GM12878 (cell line): ENCODE measurements at regions not wholly inside any gene's neighbourhood (a gene's known extent, or its start where the extent isn't known, plus 50 kb on each side); places are given as distances from the start of the nearest gene placed in this dataset.

Experiments used
- CTCF ChIP-seq, 3 experiments: IDR thresholded peaks in 2 of 3; conservative IDR thresholded peaks in 1 of 3; 2 replicates each; pipeline ENCODE4 v1.5.1; 2011; ENCODE audit warnings: low read depth in 3 of 3, low read length in 3 of 3, mild to moderate bottlenecking in 3 of 3, control low read depth in 2 of 3, moderate library complexity in 2 of 3, inconsistent platforms in 1 of 3, mixed read lengths in 1 of 3; ENCODE audit not compliant: control insufficient read depth in 2 of 3, insufficient read depth in 1 of 3; ENCODE audit errors: extremely low read depth in 1 of 3
- JUND ChIP-seq: IDR thresholded peaks from 2 replicates; pipeline ENCODE4 v1.6.1; 2012; ENCODE audit warnings: low read depth, mild to moderate bottlenecking, low read length, improper control_type of control experiment, moderate library complexity
- USF2 ChIP-seq: IDR thresholded peaks from 2 replicates; pipeline ENCODE4 v1.6.1; 2011; ENCODE audit warnings: low read depth, low read length, improper control_type of control experiment, borderline replicate concordance
- ZNF274 ChIP-seq: IDR thresholded peaks from one replicate; pipeline ENCODE4 v1.8.0; 2011; ENCODE audit not compliant: insufficient read length, insufficient read depth
- ZSCAN29 ChIP-seq: fragments of 450-650 bp; IDR thresholded peaks from 2 replicates; pipeline ENCODE4 v1.6.1; 2017; ENCODE audit warnings: mild to moderate bottlenecking, moderate library complexity

GRCh38 chrX:39492497-39493162 lies 605.1 kb downstream of the BCOR start:
- TF ChIP-seq JUND (no peak), CTCF (IDR thresholded peaks at IDR 0.05 in 2 of 3, conservative IDR thresholded peaks at IDR 0.05 in 1 of 3; ENCODE audit: control insufficient read depth in 2 of 3, extremely low read depth in 1 of 3, insufficient read depth in 1 of 3, low read depth in 3 of 3, low read length in 3 of 3) (no peak), USF2 (no peak), ZNF274 (no peak), ZSCAN29 (no peak)
